Neural crest cell (in vitro differentiated cells): ENCODE measurements at regions not wholly inside any gene's neighbourhood (a gene's known extent, or its start where the extent isn't known, plus 50 kb on each side); places are given as distances from the start of the nearest gene placed in this dataset.

Source experiments
- DNase-seq: peaks from one replicate; pipeline ENCODE4 v3.0.0; 2021; ENCODE audit warnings: low read depth, mixed read lengths, low spot score
- H3K27ac Mint-ChIP-seq: one replicate; pipeline ENCODE4 v1.8.0; 2021; ENCODE audit warnings: mild to moderate bottlenecking, mixed read lengths; ENCODE audit not compliant: unreplicated experiment
- H3K27me3 Mint-ChIP-seq: 2 replicates; pipeline ENCODE4 v1.8.0; 2021; ENCODE audit warnings: low read depth, mild to moderate bottlenecking, mixed read lengths
- H3K36me3 Mint-ChIP-seq: 2 replicates; pipeline ENCODE4 v1.8.0; 2021; ENCODE audit warnings: low read depth, mild to moderate bottlenecking, mixed read lengths
- H3K4me1 Mint-ChIP-seq: 2 replicates; pipeline ENCODE4 v1.8.0; 2021; ENCODE audit warnings: mixed read lengths
- H3K4me3 Mint-ChIP-seq: one replicate; pipeline ENCODE4 v1.8.0; 2021; ENCODE audit warnings: mild to moderate bottlenecking, mixed read lengths
- H3K9me3 Mint-ChIP-seq: 2 replicates; pipeline ENCODE4 v1.8.0; 2021; ENCODE audit warnings: mixed read lengths
- CTCF ChIP-seq: fragments of 200-600 bp; sonication (generic); conservative IDR thresholded peaks from 2 replicates; pipeline ENCODE4 v1.5.0; 2021; ENCODE audit warnings: antibody characterized with exemption, mild to moderate bottlenecking

- no peak for DNase-seq
- no peaks in the 10 kb centered on the region for H3K27me3 Mint-ChIP-seq
- H3K9me3 Mint-ChIP-seq: no peaks in the 10 kb centered on the region
- no peak for TF ChIP-seq CTCF
- no peak overlapping the region for H3K4me3 Mint-ChIP-seq
- H3K36me3 Mint-ChIP-seq: no peaks in the 10 kb centered on the region
- H3K4me1 Mint-ChIP-seq: peaks cover 21% of the 10 kb centered on the region
- H3K27ac Mint-ChIP-seq: no peak overlapping the region
These were observed 110.9 kb downstream of the MACIR start for GRCh38 chr5:103369125-103370120.

DNA sequence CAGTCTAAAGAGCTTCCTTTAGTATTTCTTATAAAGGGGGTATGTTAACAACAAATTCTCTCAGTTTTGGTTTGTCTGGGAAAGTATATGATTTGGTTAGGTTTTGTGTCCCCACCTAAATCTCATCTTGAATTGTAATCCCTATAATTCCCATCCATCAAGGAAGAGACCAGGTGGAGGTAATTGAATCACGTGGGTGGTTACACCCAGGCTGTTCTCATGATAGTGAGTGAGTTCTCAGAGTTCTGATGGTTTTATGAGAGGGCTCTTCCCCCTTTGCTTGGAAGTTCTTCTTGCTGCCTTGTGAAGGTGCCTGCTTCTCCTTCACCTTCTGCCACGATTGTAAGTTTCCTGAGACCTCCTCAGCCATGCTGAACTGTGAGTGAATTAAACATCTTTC, 109.1 kb downstream of the MACIR start:
- peaks cover 2% of the 10 kb centered on the region for H3K9me3 Mint-ChIP-seq
- DNase-seq: no peak
- H3K27me3 Mint-ChIP-seq: no peaks in the 10 kb centered on the region
- H3K4me1 Mint-ChIP-seq: peaks cover 8% of the 10 kb centered on the region
- no peak overlapping the region for H3K4me3 Mint-ChIP-seq
- no peak for TF ChIP-seq CTCF
- H3K36me3 Mint-ChIP-seq: no peaks in the 10 kb centered on the region
- no peak overlapping the region for H3K27ac Mint-ChIP-seq

DNA sequence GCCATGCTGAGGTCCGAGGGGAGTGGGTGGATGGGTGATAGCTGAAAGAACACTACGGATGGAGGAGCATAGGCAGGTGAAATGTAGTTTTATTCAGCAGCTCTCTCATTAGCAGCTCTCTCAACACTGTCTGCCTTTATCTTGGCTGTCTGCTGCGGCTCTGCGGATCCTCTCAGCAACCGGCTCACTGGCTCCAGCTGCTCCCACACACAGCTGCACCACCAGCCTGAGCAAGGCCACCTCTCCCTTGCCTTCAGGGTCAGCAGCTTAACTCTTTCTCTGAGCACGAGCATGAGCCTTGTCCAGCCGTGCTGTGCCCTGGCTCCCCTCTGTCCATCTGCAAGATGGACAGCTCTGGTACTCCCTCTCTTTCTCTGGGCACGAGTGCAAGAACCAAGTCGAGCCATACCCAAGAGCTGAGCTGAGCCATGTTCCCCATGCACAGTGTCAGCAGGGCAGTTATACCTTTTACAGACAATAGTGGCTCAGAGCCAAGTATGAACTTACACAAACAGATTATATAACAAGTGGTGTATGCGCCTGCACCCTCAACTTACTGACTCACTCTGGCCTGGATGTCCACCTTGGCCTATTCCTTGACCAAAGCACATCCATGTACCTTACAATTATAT, 108.5 kb downstream of the MACIR start:
- Mint-ChIP-seq H3K4me3 (no peak overlapping the region), H3K4me1 (peaks cover 4% of the 10 kb centered on the region), H3K36me3 (no peaks in the 10 kb centered on the region), H3K27ac (no peak overlapping the region), H3K27me3 (no peaks in the 10 kb centered on the region), H3K9me3 (peaks cover 2% of the 10 kb centered on the region)
- no peak for DNase-seq
- no peak for TF ChIP-seq CTCF

DNA sequence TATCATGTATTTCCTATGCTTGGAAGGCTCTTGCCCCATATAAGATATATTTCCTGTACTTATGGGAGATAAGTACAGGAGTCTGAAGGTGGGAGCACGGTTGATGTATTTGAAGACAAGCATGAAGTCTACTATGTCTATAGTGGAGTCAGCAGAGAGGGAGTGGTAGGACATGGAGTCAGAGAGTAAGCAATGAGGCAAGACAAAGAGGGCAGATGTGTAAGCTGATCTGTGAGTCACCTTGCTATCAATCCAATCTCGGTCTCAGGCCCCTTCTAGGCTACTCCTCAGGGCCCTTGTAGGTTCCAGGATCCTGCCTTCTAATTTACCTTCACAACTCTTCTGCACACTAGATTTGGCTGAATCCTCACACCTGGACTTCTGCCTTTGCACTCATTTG, 105.5 kb downstream of the MACIR start:
- Mint-ChIP-seq H3K27ac (no peak overlapping the region), H3K27me3 (no peaks in the 10 kb centered on the region), H3K4me1 (peaks cover under 1% of the 10 kb centered on the region), H3K9me3 (peaks cover 5% of the 10 kb centered on the region), H3K4me3 (no peak overlapping the region), H3K36me3 (no peaks in the 10 kb centered on the region)
- DNase-seq: no peak
- no peak for TF ChIP-seq CTCF

- no peak overlapping the region for H3K4me3 Mint-ChIP-seq
- H3K4me1 Mint-ChIP-seq: no peaks in the 10 kb centered on the region
- DNase-seq: no peak
- TF ChIP-seq CTCF: no peak
- H3K27me3 Mint-ChIP-seq: no peaks in the 10 kb centered on the region
- H3K36me3 Mint-ChIP-seq: no peaks in the 10 kb centered on the region
- no peak overlapping the region for H3K27ac Mint-ChIP-seq
- H3K9me3 Mint-ChIP-seq: peaks cover 5% of the 10 kb centered on the region
These were observed 103.6 kb downstream of the MACIR start for GRCh38 chr5:103362211-103362610.
